GM21723 (cell line): ENCODE measurements at regions not wholly inside any gene's neighbourhood (a gene's known extent, or its start where the extent isn't known, plus 50 kb on each side); places are given as distances from the start of the nearest gene placed in this dataset.
A peak's percentile ranks its signal among the peaks of the same experiment; 100 is the strongest.

Experiments
- ATAC-seq: cut with Tn5 transposase; IDR thresholded peaks from one replicate; pipeline ENCODE4 v1.9.1; 2021; ENCODE audit warnings: mild to moderate bottlenecking, moderate library complexity; ENCODE audit not compliant: unreplicated experiment

GRCh38 chr6:113644861-113645575, 212.1 kb upstream of the MARCKS start:
- ATAC-seq, result peak; percentile 20

DNA sequence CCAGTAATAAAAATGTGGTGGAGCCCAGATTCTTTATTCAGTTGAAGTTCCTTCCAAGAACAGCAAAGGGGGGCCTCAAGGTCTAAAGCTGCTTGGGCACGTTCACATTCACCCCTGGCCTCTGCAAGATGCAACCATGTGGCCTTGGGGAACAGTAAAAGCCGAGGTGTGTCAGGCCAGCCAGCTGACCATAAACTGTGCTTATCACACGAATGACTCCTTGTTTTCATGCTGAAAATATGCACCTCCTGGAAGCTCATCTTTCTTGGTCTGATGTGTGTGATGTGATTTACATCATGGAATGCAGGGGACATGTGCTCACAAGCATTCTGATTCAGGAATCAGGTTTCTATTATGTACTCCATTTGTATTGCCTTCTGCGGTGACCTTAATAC, 211.6 kb upstream of the MARCKS start:
- ATAC-seq, result no peak

DNA sequence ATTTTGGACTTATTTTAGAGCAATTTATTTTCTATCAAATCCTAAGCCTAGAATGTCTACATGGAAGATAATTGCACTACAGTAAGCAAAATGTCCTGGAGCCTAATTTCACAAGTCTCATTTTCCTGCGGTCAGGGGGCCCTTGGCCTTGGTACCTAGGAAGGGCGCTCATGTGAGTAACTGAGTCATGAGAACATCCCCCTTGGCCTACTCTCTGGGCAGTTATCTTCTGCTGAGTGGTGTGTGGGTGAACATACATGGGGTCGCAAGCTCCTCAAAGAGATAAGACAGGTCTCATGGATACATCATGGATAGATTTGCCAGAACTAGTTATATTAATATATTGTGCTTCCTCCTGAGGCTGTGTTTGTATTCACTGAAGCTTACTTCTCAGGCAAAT, 211.2 kb upstream of the MARCKS start:
- no peak for ATAC-seq

- no peak for ATAC-seq
Measured at GRCh38 chr6:113646701-113647100, 210.4 kb upstream of the MARCKS start.

GRCh38 chr6:113647143-113647889, 209.8 kb upstream of the MARCKS start:
- no peak for ATAC-seq

- ATAC-seq, result no peak
Measured at GRCh38 chr6:113648698-113649097, 208.4 kb upstream of the MARCKS start.

DNA sequence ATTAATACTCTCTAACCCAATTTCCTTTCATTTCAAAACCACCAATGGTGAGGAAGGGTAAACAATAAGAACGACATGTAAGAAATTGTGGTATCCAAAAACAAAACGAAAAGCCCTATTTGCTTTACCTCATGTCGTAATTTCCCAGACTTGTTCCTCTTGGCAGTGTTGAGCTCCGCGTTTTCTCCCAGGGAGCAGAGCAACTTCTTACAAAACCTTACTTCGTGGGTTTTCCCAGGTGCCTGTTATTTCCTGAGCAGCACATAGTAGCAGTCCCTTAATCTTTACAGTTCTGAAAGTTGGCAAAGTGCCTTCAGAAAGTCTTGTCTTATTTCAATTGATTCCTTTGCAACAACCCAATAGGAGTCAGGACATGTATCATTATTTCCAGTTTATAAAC, 207.9 kb upstream of the MARCKS start:
- ATAC-seq, result peak; percentile 25

DNA sequence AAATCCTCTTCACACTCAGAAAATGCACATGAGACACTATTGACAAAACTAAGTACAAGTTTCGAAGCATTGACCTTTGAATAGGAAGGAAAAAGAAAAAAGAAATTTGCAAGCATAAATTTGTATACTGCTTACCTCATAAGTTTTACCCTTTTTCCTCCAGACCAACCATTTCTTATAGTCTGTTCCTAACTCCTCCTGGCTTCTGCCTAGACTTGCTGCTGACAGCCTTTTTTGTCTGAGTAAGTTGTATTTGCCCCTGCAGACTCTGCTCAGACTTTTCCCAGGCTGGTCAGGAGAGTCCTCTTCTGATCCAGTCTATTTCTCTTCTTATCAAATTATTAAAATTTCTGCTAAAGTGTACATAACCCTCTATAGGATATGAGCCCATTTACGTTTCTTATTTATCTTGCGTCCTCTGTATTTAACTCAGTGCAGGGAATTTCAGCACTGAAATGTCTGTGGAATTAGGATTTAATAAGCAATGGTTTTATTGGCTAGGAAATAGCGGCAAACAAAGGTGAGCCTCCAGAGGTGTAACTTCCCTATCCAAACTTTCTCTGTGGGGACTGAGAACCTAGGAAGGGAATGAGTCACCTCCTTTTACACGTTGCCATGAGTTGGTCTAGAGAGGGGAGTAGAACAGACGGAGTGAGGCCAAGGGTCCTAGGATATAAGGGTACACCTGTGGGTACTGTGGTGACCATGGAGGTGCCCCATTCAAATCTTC, 207.1 kb upstream of the MARCKS start:
- no peak for ATAC-seq

DNA sequence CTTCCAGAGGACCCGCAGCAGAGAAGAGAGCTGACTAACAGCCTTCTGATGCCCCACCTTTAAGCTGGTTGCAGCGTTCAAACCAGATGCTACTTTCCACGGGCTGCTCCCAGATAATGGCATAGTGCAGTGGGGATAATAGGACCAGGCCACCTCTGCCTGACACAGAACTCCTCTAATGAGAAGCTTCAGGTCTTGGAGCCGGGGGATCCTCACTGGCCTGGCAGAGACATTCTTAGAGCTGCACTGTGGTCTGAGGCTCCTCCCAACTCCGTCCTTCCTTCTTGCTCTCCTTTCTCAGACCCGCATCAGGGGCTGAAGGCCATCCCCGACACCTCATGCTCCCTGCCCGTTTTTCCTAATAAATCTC, 206.6 kb upstream of the MARCKS start:
- ATAC-seq, result no peak

DNA sequence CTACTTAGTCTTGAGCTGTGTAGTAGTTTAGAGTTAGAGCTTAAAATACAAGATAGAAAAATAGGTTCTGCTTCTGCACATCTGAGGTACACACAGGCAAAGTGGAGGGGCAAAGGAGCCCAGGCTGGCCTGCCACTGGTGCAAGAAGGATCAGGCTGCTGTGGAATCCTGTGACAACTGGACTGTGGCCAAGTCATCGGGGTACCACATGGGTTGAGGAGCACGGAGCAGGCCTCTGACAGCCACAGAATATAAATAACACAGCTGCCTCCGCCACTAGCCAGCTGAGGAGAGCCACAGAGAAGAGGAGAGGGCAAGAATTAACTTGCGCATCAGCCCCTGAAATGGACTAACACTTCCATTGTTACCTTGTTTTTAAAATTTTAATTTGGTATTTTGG, 206.0 kb upstream of the MARCKS start:
- ATAC-seq, result peak; percentile 33

- peak; percentile 27 for ATAC-seq
Measured at GRCh38 chr6:113651920-113652319, 205.2 kb upstream of the MARCKS start.

DNA sequence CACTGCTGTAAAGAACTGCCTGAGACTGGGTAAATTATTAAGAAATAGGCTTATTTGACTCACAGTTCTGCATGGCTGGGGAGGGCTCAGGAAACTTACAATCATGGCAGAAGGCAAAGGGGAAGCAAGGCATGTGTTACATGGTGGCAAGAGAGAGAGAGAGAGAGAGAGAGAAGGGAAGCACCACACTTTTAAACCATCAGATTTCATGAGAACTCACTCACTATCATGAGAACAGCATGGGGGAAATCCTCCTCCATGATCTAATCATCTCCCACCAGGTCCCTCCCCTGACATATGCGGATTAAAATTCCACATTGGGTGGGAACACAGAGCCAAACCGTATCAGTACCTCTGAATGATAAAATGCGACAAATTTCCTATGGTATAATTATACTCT, 203.9 kb upstream of the MARCKS start:
- no peak for ATAC-seq

- no peak for ATAC-seq
Measured at GRCh38 chr6:113654396-113654795, 202.7 kb upstream of the MARCKS start.

GRCh38 chr6:113655761-113656160, 201.4 kb upstream of the MARCKS start:
- no peak for ATAC-seq

DNA sequence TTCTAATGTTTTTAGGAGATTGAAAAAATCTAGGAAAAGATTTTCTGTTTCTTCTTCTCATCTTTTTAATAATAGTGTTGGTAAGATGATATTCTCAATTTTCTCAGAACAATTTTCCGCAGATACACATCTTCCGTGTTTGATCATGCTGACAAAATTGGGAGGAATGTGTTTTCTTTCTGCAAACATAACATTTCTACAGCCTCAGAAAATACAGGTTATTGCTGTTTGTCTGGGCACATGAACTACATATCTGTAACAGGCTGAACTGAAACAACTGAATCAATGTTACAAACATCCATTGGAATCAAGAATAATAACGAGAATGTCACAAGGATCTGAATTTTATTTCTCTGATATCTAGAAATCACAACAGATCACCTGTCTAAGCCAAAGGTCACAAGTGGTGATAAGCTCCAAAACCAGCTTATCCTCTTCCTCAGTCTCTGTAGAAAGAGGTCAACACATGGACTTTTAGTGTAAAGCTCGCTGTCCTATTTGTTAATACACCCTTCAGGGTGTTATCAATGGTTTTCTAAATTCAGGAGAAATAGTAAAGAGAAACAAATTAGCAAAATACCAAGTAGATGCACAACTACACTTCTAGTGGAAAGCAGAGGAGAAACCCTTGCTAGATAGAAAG, 197.3 kb upstream of the MARCKS start:
- no peak for ATAC-seq

DNA sequence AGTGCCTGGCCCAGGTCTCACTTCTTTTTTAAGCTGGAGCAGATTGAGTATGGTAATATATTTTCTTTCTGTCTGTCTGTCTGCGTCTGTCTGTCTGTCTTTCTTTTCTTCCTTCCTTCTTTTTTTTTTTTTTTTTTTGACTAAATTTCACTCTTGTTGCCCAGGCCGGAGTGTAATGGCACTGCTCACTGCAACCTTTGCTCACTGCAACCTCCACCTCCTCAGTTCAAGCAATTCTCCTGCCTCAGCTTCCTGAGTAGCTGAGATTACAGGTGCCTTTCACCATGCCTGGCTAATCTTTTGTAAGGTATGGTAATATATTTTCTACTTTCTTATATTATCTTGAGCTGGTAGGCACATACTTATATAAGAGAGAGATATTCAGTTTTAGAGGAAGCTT, 196.3 kb upstream of the MARCKS start:
- no peak for ATAC-seq

- ATAC-seq, result peak; percentile 20
Measured at GRCh38 chr6:113662093-113662665, 195.0 kb upstream of the MARCKS start.

GRCh38 chr6:113662688-113663333, 194.3 kb upstream of the MARCKS start:
- peak; percentile 75 for ATAC-seq

- ATAC-seq, result no peak
Measured at GRCh38 chr6:113664909-113665308, 192.2 kb upstream of the MARCKS start.

GRCh38 chr6:113668641-113669408, 188.3 kb upstream of the MARCKS start:
- ATAC-seq, result peak; percentile 58
